Left ventricle myocardium inferior (tissue), 1 donor: ENCODE measurements at regions not wholly inside any gene's neighbourhood (a gene's known extent, or its start where the extent isn't known, plus 50 kb on each side); places are given as distances from the start of the nearest gene placed in this dataset.

Source experiments
- DNase-seq: peaks from one replicate; pipeline ENCODE4 v3.0.0-alpha.2; 2020
- H3K27ac ChIP-seq: fragments of 200-600 bp; replicated peaks from 2 replicates; pipeline ENCODE4 v1.8.0; 2021
- H3K27me3 ChIP-seq: fragments of 200-600 bp; 2 replicates; pipeline ENCODE4 v1.8.0; 2021; ENCODE audit warnings: low read depth
- H3K36me3 ChIP-seq: fragments of 200-600 bp; 2 replicates; pipeline ENCODE4 v1.8.0; 2021
- H3K4me1 ChIP-seq: fragments of 200-600 bp; 2 replicates; pipeline ENCODE4 v1.8.0; 2021
- H3K4me3 ChIP-seq: fragments of 200-600 bp; 2 replicates; pipeline ENCODE4 v1.8.0; 2021; ENCODE audit warnings: mild to moderate bottlenecking, moderate library complexity
- H3K9me3 ChIP-seq: fragments of 200-600 bp; replicated peaks from 2 replicates; pipeline ENCODE4 v1.8.0; 2021
- intact Hi-C: fragments of 100-400 bp; cut with micrococcal nuclease; formaldehyde crosslinking; loops from one replicate; pipeline ENCODE4 v1.11.0; 2022
- TF ChIP-seq, protein P1 (sequence below): fragments of 200-600 bp; IDR thresholded peaks from 2 replicates; pipeline ENCODE4 v1.8.0; 2021; ENCODE audit warnings: antibody characterized with exemption, mild to moderate bottlenecking, borderline replicate concordance
- donor health status: DM: no; HTN: yes; CAD: no; lungs with severe emphysema.

DNA sequence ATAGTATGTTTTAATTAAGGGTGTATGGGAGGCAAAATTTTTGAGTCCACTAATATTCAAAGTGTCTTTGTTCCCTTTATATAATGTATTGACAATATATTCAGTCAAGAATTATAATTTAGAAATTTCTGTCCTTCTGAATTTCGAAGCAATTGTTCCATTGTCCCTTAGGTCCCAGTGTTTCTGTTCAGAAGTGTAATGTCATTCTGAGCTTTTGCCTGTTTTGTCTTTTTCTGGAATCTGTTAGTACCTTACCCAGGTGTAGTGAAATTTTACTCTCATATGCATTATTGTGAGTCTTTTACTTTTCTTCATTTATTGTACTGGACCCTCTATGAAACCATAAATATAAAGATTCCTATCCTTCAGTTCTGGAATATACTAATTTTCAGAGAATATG is 505.7 kb upstream of the KIF2B start:
- Histone ChIP-seq H3K36me3 (no peaks in the 10 kb centered on the region), H3K9me3 (peaks cover 32% of the 10 kb centered on the region), H3K4me3 (no peak overlapping the region), H3K4me1 (no peaks in the 10 kb centered on the region), H3K27ac (no peak overlapping the region), H3K27me3 (no peaks in the 10 kb centered on the region)
- intact Hi-C loops = no loop called here
- TF ChIP-seq, protein P1, sequence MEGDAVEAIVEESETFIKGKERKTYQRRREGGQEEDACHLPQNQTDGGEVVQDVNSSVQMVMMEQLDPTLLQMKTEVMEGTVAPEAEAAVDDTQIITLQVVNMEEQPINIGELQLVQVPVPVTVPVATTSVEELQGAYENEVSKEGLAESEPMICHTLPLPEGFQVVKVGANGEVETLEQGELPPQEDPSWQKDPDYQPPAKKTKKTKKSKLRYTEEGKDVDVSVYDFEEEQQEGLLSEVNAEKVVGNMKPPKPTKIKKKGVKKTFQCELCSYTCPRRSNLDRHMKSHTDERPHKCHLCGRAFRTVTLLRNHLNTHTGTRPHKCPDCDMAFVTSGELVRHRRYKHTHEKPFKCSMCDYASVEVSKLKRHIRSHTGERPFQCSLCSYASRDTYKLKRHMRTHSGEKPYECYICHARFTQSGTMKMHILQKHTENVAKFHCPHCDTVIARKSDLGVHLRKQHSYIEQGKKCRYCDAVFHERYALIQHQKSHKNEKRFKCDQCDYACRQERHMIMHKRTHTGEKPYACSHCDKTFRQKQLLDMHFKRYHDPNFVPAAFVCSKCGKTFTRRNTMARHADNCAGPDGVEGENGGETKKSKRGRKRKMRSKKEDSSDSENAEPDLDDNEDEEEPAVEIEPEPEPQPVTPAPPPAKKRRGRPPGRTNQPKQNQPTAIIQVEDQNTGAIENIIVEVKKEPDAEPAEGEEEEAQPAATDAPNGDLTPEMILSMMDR = no peak
- no peak for DNase-seq

DNA sequence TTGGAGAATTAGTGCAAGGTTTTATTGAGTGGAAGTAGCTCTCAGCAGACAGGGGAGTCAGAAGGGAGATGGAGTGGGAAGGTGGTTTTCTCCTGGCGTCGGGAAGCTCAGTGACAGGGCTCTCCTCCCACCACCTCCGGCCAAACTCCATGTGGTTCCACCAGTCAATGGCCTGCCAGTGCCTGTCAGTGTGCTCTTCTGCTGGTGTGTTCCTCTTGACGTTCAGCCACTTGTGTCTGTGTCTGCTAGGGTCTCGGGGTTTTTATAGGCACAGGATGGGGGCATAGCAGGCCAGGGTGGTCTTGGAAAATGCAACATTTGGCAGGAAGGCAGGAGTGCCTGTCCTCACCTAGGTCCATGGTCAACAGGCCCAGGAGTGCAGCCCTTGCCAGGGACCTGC is 506.7 kb upstream of the KIF2B start:
- Histone ChIP-seq H3K9me3 (peaks cover 33% of the 10 kb centered on the region), H3K36me3 (no peaks in the 10 kb centered on the region), H3K27me3 (no peaks in the 10 kb centered on the region), H3K4me3 (no peak overlapping the region), H3K27ac (no peak overlapping the region), H3K4me1 (no peaks in the 10 kb centered on the region)
- TF ChIP-seq, protein P1 = no peak
- intact Hi-C loops = no loop called here
- DNase-seq = no peak

DNA sequence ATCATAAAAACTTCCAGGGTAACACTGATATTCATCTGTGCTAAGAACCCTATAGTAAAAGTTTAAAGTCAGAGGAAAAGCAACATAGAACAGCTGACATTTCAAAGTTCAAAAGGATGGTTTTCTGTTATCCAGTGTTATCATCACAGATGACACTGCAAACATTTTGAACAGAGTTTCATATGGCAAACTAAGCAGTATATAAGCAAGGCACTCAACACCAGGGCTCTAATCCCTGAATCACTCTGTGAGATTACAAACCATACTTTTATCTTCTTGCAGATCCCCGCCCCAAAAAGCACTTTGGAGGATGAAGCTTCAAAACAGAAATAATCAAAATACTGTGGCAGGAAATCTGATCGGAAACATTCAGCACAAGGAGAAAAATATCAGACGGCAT is 508.2 kb upstream of the KIF2B start:
- intact Hi-C loops = no loop called here
- Histone ChIP-seq H3K36me3 (no peaks in the 10 kb centered on the region), H3K27me3 (no peaks in the 10 kb centered on the region), H3K27ac (no peak overlapping the region), H3K4me3 (no peak overlapping the region), H3K9me3 (peaks cover 42% of the 10 kb centered on the region), H3K4me1 (no peaks in the 10 kb centered on the region)
- DNase-seq = no peak
- TF ChIP-seq, protein P1 = no peak

DNA sequence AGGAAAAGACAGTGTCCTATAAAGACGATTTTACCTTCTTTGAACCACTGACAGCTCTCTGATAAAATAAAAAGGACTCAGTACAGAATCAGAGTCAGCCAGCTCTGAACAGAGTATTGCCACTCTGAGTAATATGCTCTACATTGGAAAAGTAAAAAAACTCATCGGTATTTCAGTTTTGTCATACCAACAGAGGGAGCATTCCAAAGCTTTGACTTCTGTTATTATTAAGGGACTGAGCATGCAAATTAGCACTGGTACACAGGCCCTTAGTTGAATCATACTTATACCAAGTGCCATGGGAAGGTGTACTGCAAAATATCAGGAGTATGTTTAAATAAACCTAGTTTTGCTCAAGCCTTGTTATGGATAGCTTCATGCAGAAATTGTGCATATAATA is 509.0 kb upstream of the KIF2B start:
- TF ChIP-seq, protein P1 = no peak

DNA sequence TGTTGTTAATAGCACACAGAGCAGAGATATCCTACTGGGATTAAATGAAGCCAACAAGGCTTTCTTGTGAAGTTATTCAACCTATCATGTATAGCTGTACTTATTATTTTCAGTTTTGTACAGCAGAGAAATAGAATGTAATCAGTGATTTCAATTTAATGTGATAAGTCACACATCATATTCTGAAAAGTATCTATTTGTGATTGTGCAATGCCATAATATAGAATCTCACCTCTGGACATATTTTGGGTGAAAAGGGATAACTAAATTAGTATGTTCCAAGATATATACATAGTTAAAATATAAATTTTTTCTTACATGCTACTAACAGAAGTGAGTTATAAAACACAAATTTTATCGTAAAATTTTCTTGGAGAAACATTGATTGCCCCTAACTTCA is 544.3 kb upstream of the KIF2B start:
- no peak for DNase-seq
- Histone ChIP-seq H3K9me3 (peaks cover 6% of the 10 kb centered on the region), H3K36me3 (no peaks in the 10 kb centered on the region), H3K4me1 (no peaks in the 10 kb centered on the region), H3K27ac (no peak overlapping the region), H3K4me3 (no peak overlapping the region), H3K27me3 (no peaks in the 10 kb centered on the region)
- intact Hi-C loops = no loop called here
- TF ChIP-seq, protein P1 = no peak

More for the DNA sequence above, 509.0 kb upstream of the KIF2B start:
- H3K4me1 ChIP-seq = no peaks in the 10 kb centered on the region
- H3K9me3 ChIP-seq = peaks cover 50% of the 10 kb centered on the region
- H3K27ac ChIP-seq = no peak overlapping the region
- H3K36me3 ChIP-seq = no peaks in the 10 kb centered on the region
- H3K27me3 ChIP-seq = no peaks in the 10 kb centered on the region
- intact Hi-C loops = no loop called here
- DNase-seq = no peak
- H3K4me3 ChIP-seq = no peak overlapping the region

DNA sequence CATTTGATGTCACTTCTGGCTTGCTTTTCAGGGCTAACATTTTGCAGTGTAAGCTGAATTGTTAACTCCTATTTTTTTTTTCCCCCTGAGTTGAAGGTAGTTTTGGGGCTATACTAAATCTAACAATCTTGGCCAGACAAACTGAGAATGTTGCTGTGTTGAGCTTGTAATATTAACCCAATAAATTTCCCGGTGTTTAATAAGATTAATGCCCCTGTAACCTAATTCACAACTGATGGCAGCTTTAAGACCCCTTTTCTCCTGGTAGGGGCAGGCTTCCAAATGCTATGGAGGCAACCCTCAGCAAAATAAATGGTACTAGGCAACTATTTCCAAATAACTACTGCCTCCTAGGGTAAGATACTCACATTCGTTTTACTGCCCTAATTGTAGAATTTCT is 549.6 kb upstream of the KIF2B start:
- intact Hi-C loops = no loop called here
- DNase-seq = no peak
- no peaks in the 10 kb centered on the region for H3K27me3 ChIP-seq
- peaks cover 6% of the 10 kb centered on the region for H3K9me3 ChIP-seq
- no peak overlapping the region for H3K27ac ChIP-seq
- H3K36me3 ChIP-seq = no peaks in the 10 kb centered on the region
- TF ChIP-seq, protein P1 = no peak
- H3K4me1 ChIP-seq = no peaks in the 10 kb centered on the region
- H3K4me3 ChIP-seq = no peak overlapping the region
